ENCODE measurements at regions not wholly inside any gene's neighbourhood (a gene's known extent, or its start where the extent isn't known, plus 50 kb on each side); places are given as distances from the start of the nearest gene placed in this dataset.

DNA sequence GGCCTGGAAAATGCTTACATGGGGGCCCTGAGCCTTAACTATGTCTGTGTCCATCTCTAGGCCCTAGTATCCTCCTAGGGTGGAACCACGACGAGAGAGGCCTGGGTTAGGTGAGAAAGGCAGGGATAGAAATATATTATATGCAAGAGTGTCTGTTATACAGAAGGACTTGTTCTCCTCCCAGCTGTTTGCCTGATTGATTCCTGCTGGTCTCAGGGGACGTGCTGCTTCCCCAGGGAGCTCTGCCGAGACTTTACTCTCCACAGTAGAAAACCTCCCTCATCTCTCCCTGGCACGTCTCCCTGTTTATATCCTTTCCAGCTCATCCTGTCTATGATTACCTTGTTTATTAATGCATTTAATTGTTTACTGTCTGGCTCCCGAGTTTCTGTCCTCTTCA lies 132.6 kb downstream of the MIAT start:
- no peaks in the 10 kb centered on the region for H3K4me1 ChIP-seq
- TF ChIP-seq, protein P1, sequence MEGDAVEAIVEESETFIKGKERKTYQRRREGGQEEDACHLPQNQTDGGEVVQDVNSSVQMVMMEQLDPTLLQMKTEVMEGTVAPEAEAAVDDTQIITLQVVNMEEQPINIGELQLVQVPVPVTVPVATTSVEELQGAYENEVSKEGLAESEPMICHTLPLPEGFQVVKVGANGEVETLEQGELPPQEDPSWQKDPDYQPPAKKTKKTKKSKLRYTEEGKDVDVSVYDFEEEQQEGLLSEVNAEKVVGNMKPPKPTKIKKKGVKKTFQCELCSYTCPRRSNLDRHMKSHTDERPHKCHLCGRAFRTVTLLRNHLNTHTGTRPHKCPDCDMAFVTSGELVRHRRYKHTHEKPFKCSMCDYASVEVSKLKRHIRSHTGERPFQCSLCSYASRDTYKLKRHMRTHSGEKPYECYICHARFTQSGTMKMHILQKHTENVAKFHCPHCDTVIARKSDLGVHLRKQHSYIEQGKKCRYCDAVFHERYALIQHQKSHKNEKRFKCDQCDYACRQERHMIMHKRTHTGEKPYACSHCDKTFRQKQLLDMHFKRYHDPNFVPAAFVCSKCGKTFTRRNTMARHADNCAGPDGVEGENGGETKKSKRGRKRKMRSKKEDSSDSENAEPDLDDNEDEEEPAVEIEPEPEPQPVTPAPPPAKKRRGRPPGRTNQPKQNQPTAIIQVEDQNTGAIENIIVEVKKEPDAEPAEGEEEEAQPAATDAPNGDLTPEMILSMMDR (IDR thresholded peaks at IDR 0.05): no peak
- no peak overlapping the region for H3K27ac ChIP-seq
- H3K27me3 ChIP-seq: no peaks in the 10 kb centered on the region
- DNase-seq (ENCODE audit: low spot score): no peak
- no peaks in the 10 kb centered on the region for H3K36me3 ChIP-seq
- H3K4me3 ChIP-seq: no peak overlapping the region
- no peaks in the 10 kb centered on the region for H3K9me3 ChIP-seq

DNA sequence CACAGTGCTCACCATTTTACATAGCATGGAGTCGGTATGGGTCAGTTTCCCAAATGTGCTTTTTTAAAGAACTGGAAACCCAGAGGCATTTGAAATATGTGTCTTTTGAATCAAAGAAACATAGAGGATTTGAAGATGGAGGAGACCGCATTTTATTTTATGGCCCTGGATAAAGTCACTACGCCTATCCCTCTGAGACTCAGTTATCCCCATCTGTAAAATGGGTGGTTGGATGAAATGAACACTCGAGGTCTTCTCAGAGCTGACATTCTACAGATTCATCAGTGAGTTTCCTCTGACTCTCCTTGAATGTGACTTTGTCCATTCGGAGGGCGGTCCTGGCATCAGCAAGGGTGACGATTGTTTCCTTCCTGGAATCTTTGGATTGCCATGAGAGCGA lies 135.1 kb downstream of the MIAT start:
- TF ChIP-seq, protein P1 (IDR thresholded peaks at IDR 0.05): no peak
- Histone ChIP-seq H3K4me1 (no peaks in the 10 kb centered on the region), H3K9me3 (no peaks in the 10 kb centered on the region), H3K27ac (no peak overlapping the region), H3K27me3 (no peaks in the 10 kb centered on the region), H3K36me3 (no peaks in the 10 kb centered on the region), H3K4me3 (no peak overlapping the region)
- DNase-seq (ENCODE audit: low spot score): no peak

DNA sequence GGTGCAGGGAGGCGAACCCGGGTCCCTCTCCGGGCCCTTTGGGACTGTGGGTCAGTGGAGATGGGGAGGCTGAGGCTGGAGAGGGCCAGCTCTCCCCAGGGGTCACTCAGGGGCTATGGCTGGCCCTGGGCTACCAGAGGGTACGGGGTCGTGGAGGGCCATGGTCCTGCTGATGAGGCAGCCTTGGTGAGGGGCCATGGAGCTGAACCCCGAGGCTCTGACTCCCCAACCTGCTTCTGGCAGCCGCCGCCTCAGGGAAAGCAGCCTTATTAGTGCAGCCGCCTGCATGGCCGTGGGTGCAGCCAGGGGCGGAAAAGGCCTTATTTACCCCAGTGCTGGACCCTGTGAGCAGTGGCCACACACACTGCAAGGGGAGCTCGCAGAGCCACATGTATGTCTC lies 139.4 kb downstream of the MIAT start:
- Histone ChIP-seq H3K27ac (no peak overlapping the region), H3K9me3 (no peaks in the 10 kb centered on the region), H3K4me3 (no peak overlapping the region), H3K27me3 (no peaks in the 10 kb centered on the region), H3K36me3 (no peaks in the 10 kb centered on the region), H3K4me1 (no peaks in the 10 kb centered on the region)
- TF ChIP-seq, protein P1 (IDR thresholded peaks at IDR 0.05): no peak
- no peak for DNase-seq (ENCODE audit: low spot score)

DNA sequence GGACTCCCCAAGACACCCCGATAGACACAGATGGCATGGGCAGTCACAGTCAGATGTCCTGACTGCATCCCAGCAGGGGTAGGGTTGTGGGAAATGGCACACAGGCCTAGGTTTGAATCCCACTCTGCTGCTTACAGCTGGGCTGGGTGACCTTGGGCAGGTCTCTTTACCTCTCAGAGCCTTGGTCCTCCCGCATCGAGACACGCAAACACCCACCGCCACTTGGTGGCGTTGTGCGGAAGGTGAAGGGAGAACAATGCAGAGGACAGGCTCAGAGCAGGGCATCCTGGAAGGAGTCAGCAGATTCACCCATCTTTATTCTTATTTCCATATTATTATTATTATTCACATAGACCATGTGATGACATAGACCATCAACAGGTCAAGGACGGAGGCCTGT lies 140.5 kb downstream of the MIAT start:
- no peak for DNase-seq (ENCODE audit: low spot score)
- no peak overlapping the region for H3K27ac ChIP-seq
- H3K36me3 ChIP-seq: no peaks in the 10 kb centered on the region
- no peaks in the 10 kb centered on the region for H3K9me3 ChIP-seq
- no peak overlapping the region for H3K4me3 ChIP-seq
- no peaks in the 10 kb centered on the region for H3K27me3 ChIP-seq
- no peaks in the 10 kb centered on the region for H3K4me1 ChIP-seq
- TF ChIP-seq, protein P1 (IDR thresholded peaks at IDR 0.05): no peak

DNA sequence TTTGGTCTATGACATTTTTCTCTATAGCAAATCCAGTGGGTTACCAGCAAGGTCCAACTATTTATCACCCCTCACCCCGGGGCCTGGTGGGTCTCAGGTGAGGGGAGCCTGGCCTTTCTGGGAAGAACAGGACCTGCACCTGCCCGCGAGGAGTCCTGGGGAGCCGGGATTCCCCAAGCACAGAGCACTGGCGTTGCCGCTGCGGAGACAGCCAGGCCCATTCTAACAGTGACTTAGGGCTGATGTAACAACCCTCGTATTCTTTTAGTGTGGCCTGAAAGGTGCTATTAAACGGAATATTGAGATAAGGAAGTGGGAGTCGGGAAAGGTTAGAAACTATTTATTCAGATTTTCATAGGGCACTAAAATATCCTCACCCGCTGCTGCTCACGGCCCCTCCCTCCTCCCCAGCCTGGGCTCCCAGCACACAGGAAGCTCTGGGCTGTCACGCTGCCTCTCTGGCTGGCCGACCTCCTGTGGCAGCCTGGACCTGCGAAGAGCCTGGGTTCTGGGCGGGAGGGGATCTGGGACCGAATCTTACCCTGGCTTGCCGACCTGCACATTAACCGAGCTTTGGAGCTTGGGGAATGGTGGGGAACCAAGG lies 141.2 kb downstream of the MIAT start:
- no peak overlapping the region for H3K4me3 ChIP-seq
- H3K9me3 ChIP-seq: no peaks in the 10 kb centered on the region
- no peaks in the 10 kb centered on the region for H3K4me1 ChIP-seq
- H3K36me3 ChIP-seq: no peaks in the 10 kb centered on the region
- no peak overlapping the region for H3K27ac ChIP-seq
- TF ChIP-seq, protein P1 (IDR thresholded peaks at IDR 0.05): no peak
- H3K27me3 ChIP-seq: no peaks in the 10 kb centered on the region
- DNase-seq (ENCODE audit: low spot score): no peak

DNA sequence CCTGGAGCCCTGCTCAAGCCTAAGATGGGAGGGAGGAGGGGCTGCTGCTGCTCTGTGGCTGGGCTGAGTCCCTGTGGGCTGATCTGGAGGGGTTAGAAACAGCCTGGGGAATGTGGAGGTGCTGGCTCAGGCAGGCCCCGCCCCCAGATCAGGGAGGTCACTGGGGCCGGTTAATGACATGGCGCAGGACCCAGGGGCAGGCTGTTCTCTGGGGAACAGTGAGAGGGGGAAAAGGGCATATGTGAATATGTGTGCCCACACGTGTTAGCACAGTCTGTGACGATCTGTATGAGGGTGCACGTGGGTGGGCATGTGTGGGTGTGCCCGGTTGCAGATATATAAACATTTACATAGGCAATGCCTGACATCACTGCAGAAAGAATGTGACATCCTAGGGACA lies 143.5 kb downstream of the MIAT start:
- Histone ChIP-seq H3K4me3 (no peak overlapping the region), H3K4me1 (no peaks in the 10 kb centered on the region), H3K36me3 (no peaks in the 10 kb centered on the region), H3K27ac (no peak overlapping the region), H3K27me3 (no peaks in the 10 kb centered on the region), H3K9me3 (no peaks in the 10 kb centered on the region)
- TF ChIP-seq, protein P1 (IDR thresholded peaks at IDR 0.05): no peak
- DNase-seq (ENCODE audit: low spot score): no peak

Measured in right atrium auricular region (tissue), 2 donors.